CD4-positive, alpha-beta memory T cell (primary cell): ENCODE measurements at regions not wholly inside any gene's neighbourhood (a gene's known extent, or its start where the extent isn't known, plus 50 kb on each side); places are given as distances from the start of the nearest gene placed in this dataset.
"Not testable (repeated sequence)": the region's sequence is repeated elsewhere in the genome, so short reads cannot be mapped to it uniquely, and the experiment has no call there.

ENCODE experiments used
- CTCF ChIA-PET: fragments of 350-600 bp; sonication (Branson Sonifier 250); formaldehyde crosslinking; loops from one replicate; lab custom pipeline; 2021; ENCODE audit warnings: inconsistent platforms; ENCODE audit not compliant: partially characterized antibody; lab: Charles Lee
- POLR2A ChIA-PET: fragments of 350-600 bp; sonication (Branson Sonifier 250); formaldehyde crosslinking; loops from one replicate; lab custom pipeline; 2021; ENCODE audit not compliant: partially characterized antibody; lab: Charles Lee
- DNase-seq, 5 donors: peaks; one replicate each; pipeline versions ENCODE4 v3.0.0 to v3.0.0-alpha.2; 2020 to 2022; ENCODE audit warnings: mixed read lengths in 1 of 5
- H3K27ac ChIP-seq: one replicate; pipeline ENCODE4 v1.7.0; 2013; ENCODE audit warnings: low read depth, low read length
- H3K27me3 ChIP-seq: 2 replicates; pipeline ENCODE4 v1.7.0; 2013; ENCODE audit warnings: mild to moderate bottlenecking, low read length, moderate library complexity; ENCODE audit not compliant: insufficient read depth
- H3K36me3 ChIP-seq: 2 replicates; pipeline ENCODE4 v1.7.0; 2013; ENCODE audit warnings: mild to moderate bottlenecking, low read length, moderate library complexity; ENCODE audit not compliant: insufficient read depth
- H3K4me1 ChIP-seq: 2 replicates; pipeline ENCODE4 v1.7.0; 2013; ENCODE audit warnings: mild to moderate bottlenecking, low read length, moderate library complexity; ENCODE audit not compliant: insufficient read depth
- H3K4me3 ChIP-seq, 2 donors: one replicate each; pipeline ENCODE4 v1.7.0; 2013; ENCODE audit warnings: low read length in 2 of 2, mild to moderate bottlenecking in 1 of 2
- H3K9me3 ChIP-seq, 2 donors: one replicate each; pipeline ENCODE4 v1.7.0; 2013; ENCODE audit warnings: low read length in 2 of 2, control low read depth in 1 of 2; ENCODE audit not compliant: control insufficient read depth in 1 of 2
- H3K27ac Mint-ChIP-seq, 7 donors: one replicate each; pipeline ENCODE4 v1.8.0; 2020 to 2021; ENCODE audit warnings: mixed read lengths in 7 of 7, mild to moderate bottlenecking in 6 of 7, inconsistent platforms in 3 of 7, moderate library complexity in 3 of 7
- H3K27me3 Mint-ChIP-seq, 2 donors: one replicate each; pipeline ENCODE4 v1.8.0; 2020 to 2021; ENCODE audit warnings: mixed read lengths in 2 of 2
- H3K36me3 Mint-ChIP-seq, 2 donors: one replicate each; pipeline ENCODE4 v1.8.0; 2020 to 2021; ENCODE audit warnings: mixed read lengths in 2 of 2, inconsistent platforms in 1 of 2, mild to moderate bottlenecking in 1 of 2
- H3K4me1 Mint-ChIP-seq, 4 donors: one replicate each; pipeline ENCODE4 v1.8.0; 2020 to 2021; ENCODE audit warnings: mixed read lengths in 4 of 4, mild to moderate bottlenecking in 1 of 4
- H3K4me3 Mint-ChIP-seq, 8 donors: one replicate each; pipeline ENCODE4 v1.8.0; 2020 to 2021; ENCODE audit warnings: mixed read lengths in 8 of 8, mild to moderate bottlenecking in 7 of 8, moderate library complexity in 6 of 8, inconsistent platforms in 3 of 8
- H3K9me3 Mint-ChIP-seq, 8 donors: one replicate each; pipeline ENCODE4 v1.8.0; 2020 to 2021; ENCODE audit warnings: mixed read lengths in 8 of 8, mild to moderate bottlenecking in 5 of 8, inconsistent platforms in 3 of 8, moderate library complexity in 1 of 8
- intact Hi-C: fragments of 100-400 bp; cut with micrococcal nuclease; formaldehyde crosslinking; loops from one replicate; pipeline ENCODE4 v1.15.1; 2023

DNA sequence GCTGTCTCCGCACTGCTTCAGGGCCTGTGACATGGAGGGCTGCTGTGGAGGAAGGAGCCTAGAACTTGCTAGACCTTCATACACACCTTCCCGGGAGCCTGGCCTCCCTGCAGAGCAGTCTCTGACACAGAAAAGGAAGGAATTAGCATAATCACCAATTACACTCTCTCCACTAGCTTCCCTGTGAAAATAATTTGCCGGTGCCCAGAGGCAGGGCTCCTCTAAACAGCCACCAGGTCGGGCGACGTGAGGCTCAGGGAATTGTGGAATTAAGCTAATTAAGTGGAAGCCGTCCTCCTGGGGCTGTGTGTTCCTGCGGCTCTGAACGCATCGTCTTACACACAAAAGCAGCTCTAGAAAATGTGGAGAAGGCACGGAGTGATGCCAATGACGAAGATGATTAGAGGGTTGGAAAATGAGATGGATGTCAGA is 82.6 kb downstream of the NENF start:
- Histone ChIP-seq H3K9me3 (no peaks in the 10 kb centered on the region), H3K36me3 (no peaks in the 10 kb centered on the region), H3K27me3 (peaks cover 15% of the 10 kb centered on the region), H3K4me1 (peaks cover 7% of the 10 kb centered on the region), H3K27ac (no peak overlapping the region), H3K4me3 (no peak overlapping the region)
- Mint-ChIP-seq H3K9me3 (no peaks in the 10 kb centered on the region), H3K27ac (no peak overlapping the region), H3K36me3 (no peaks in the 10 kb centered on the region), H3K4me3 (peak overlapping the region in 6 of 8 donors; percentile 30 to 58 (median 41)), H3K27me3 (peaks cover 44 to 54% of the 10 kb centered on the region in 2 donors), H3K4me1 (peaks cover 0 to 14% (median 7%) of the 10 kb centered on the region in 4 donors)
- CTCF ChIA-PET = interaction anchor here (1.0 kb wide), 1 partner anchor 38 kb away, joined by 3 read pairs; no protein-coding TSS in a partner anchor
- POLR2A ChIA-PET = no interaction called here
- DNase-seq = no peak
- intact Hi-C loops = no loop called here

DNA sequence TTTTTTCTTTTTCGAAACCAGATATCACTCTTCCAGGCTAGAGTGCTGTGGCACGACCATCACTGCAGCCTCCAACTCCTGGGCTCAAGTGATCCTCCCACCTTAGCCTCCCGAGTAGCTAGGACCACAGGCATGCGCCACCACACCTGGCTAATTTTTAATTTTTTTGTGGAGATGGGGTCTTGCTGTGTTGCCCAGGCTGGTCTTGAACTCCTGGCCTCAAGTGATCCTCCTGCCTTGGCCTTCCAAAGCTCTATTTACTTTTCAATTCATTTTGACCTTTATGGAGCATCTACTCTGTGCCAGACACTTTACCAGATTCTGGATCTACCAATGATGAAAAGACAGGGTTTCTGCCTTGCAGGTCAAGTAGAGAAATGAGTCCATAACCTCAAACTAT is 83.3 kb downstream of the NENF start:
- POLR2A ChIA-PET = not testable (repeated sequence)

DNA sequence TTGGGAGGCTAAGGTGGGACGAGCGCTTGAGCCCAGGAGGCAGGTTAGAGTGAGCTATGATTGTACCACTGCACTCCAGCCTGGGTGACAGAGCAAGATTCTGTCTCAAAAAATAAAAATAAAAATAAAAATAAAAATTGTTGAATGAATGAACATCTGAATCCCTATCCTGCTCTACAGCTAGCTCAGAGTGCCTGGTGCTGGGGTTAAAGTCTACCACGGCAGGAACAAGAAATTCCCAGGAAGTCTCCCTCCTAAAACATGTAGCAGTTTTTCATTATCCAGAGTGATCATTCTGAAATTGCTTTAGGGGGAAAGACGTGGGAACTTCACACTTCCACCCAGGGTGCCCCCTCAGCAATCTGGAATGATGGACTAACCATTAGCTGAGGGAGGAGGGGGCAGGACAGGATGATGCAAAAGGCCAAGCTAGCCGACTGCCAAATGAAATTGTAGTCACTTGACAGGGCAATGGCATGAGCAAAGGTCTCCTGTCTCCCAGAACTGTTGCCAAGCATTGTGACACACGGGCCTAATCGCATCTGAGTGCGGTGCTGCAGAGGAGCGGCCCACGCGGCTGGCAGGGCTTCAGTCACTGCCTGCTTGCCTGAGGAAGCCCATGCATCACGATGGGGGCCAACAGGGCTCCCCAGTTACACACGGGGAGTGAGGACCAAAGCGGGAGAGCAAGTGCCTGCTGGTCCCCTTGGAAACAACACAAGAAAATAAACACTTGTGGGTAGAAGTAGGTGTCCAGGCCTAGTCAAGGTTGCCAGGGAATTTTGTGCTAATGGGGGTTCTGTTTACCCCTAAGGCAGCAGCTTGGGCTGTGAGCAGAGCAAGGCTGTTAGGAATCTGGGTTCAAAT is 85.7 kb downstream of the NENF start:
- Histone ChIP-seq H3K27ac (no peak overlapping the region), H3K36me3 (no peaks in the 10 kb centered on the region), H3K27me3 (peaks cover 15% of the 10 kb centered on the region), H3K9me3 (no peaks in the 10 kb centered on the region), H3K4me3 (no peak overlapping the region), H3K4me1 (peaks cover 7% of the 10 kb centered on the region)
- POLR2A ChIA-PET = no interaction called here
- Mint-ChIP-seq H3K27me3 (peaks cover 31 to 40% of the 10 kb centered on the region in 2 donors), H3K36me3 (no peaks in the 10 kb centered on the region), H3K4me1 (peaks cover 0 to 12% (median 6%) of the 10 kb centered on the region in 4 donors), H3K27ac (no peak overlapping the region), H3K4me3 (no peak overlapping the region), H3K9me3 (no peaks in the 10 kb centered on the region)
- CTCF ChIA-PET = no interaction called here
- intact Hi-C loops = no loop called here
- DNase-seq = no peak

More for the DNA sequence above, 83.3 kb downstream of the NENF start:
- H3K9me3 Mint-ChIP-seq, H3K27ac ChIP-seq, H3K4me3 ChIP-seq, intact Hi-C loops, H3K36me3 Mint-ChIP-seq, H3K4me1 ChIP-seq, DNase-seq, H3K36me3 ChIP-seq, H3K9me3 ChIP-seq: not testable (repeated sequence)
- CTCF ChIA-PET = interaction anchor here (1.0 kb wide), 1 partner anchor 39 kb away, joined by 3 read pairs; no protein-coding TSS in a partner anchor
- Mint-ChIP-seq H3K4me3 (peak overlapping the region in 3 of 8 donors; percentile 41 to 48 (median 41)), H3K4me1 (peaks cover 0 to 14% (median 7%) of the 10 kb centered on the region in 4 donors), H3K27ac (peak overlapping the region in 1 of 7 donors; percentile 21), H3K27me3 (peaks cover 46 to 53% of the 10 kb centered on the region in 2 donors)
- H3K27me3 ChIP-seq = peaks cover 15% of the 10 kb centered on the region

DNA sequence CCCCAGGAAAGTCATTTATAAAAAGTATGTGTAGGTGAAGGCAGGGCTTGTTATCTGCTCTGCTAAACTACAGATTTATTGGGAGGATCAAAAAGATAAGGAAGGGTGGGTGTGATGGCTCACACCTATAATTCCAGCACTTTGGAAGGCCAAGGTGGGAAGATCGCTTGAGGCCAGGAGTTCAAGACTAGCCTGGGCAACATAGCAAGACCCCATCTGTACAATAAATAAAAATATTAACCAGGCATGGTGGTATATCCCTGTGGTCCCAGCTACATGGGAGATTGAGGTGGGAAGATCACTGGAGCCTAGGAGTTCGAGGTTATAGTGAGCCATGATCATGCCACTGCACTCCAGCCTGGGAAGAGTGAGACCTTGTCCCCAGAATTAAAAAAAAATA is 86.4 kb downstream of the NENF start:
- H3K4me3 ChIP-seq = no peak overlapping the region
- no peaks in the 10 kb centered on the region for H3K9me3 Mint-ChIP-seq
- ChIA-PET POLR2A (no interaction called here), CTCF (no interaction called here)
- intact Hi-C loops = no loop called here
- peaks cover 0 to 7% (median 2%) of the 10 kb centered on the region in 4 donors for H3K4me1 Mint-ChIP-seq
- H3K27me3 Mint-ChIP-seq = peaks cover 30 to 33% of the 10 kb centered on the region in 2 donors
- no peaks in the 10 kb centered on the region for H3K36me3 ChIP-seq
- no peaks in the 10 kb centered on the region for H3K9me3 ChIP-seq
- no peaks in the 10 kb centered on the region for H3K36me3 Mint-ChIP-seq
- H3K27ac ChIP-seq = no peak overlapping the region
- H3K27me3 ChIP-seq = peaks cover 11% of the 10 kb centered on the region
- H3K27ac Mint-ChIP-seq = peak overlapping the region in 1 of 7 donors; percentile 2
- H3K4me1 ChIP-seq = peaks cover 4% of the 10 kb centered on the region
- DNase-seq = no peak
- no peak overlapping the region for H3K4me3 Mint-ChIP-seq

DNA sequence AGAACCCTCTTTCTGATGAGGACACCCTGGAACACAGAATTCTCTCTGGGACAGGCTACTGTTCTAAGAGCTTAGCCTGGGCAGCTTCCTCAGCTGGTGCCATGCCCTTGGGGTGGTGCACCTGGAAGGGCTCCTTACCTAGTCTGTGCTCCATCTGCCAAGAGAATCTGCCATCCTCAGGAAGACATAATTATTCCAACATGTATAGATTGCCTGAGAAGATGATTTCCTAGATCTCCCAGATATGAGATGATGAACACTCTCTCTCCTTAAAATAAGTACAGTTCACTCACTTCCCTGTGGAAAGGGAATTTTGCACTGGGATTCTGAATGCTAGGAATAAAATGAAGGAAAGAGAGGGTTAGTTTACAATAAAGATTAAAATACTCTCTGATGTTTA is 87.6 kb downstream of the NENF start:
- no peaks in the 10 kb centered on the region for H3K9me3 Mint-ChIP-seq
- H3K27me3 Mint-ChIP-seq = peaks cover 28% of the 10 kb centered on the region in 2 donors
- POLR2A ChIA-PET = no interaction called here

DNA sequence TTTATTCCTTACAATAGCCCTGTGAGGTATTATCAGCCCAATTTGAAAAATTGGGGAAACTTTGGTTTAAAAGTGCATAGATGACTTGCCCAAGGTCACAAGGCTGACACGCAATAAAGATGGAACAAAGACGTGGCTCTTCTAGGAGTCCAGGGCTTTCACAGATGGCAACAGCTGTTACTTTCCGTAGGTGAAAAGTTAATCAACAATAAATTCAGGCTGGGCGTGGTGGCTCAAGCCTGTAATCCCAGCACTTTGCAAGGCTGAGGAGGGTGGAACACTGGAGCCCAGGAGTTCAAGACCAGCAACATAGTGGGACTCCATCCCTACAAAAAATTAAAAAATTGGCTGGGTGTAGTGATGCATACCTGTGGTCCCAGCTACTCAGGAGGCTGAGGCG is 87.8 kb upstream of the ATF3 start:
- no peak overlapping the region for H3K27ac Mint-ChIP-seq
- no peak overlapping the region for H3K27ac ChIP-seq
- no peaks in the 10 kb centered on the region for H3K9me3 ChIP-seq
- POLR2A ChIA-PET = no interaction called here
- H3K9me3 Mint-ChIP-seq = no peaks in the 10 kb centered on the region
- no peak overlapping the region for H3K4me3 ChIP-seq
- DNase-seq = no peak
- peaks cover 5% of the 10 kb centered on the region for H3K27me3 ChIP-seq
- no peaks in the 10 kb centered on the region for H3K4me1 ChIP-seq
- H3K36me3 ChIP-seq = no peaks in the 10 kb centered on the region
- intact Hi-C loops = no loop called here
- no peaks in the 10 kb centered on the region for H3K36me3 Mint-ChIP-seq
- H3K27me3 Mint-ChIP-seq = peaks cover 24% of the 10 kb centered on the region in 2 donors
- CTCF ChIA-PET = no interaction called here
- H3K4me1 Mint-ChIP-seq = no peaks in the 10 kb centered on the region
- H3K4me3 Mint-ChIP-seq = no peak overlapping the region

More for the DNA sequence above, 87.6 kb downstream of the NENF start:
- no peaks in the 10 kb centered on the region for H3K36me3 ChIP-seq
- no peak overlapping the region for H3K4me3 ChIP-seq
- no peaks in the 10 kb centered on the region for H3K4me1 ChIP-seq
- CTCF ChIA-PET = no interaction called here
- DNase-seq = no peak
- intact Hi-C loops = no loop called here
- Mint-ChIP-seq H3K4me1 (peaks cover 0 to 2% (median under 1%) of the 10 kb centered on the region in 4 donors), H3K36me3 (no peaks in the 10 kb centered on the region), H3K27ac (no peak overlapping the region), H3K4me3 (no peak overlapping the region)
- H3K9me3 ChIP-seq = no peaks in the 10 kb centered on the region
- H3K27me3 ChIP-seq = peaks cover 10% of the 10 kb centered on the region
- no peak overlapping the region for H3K27ac ChIP-seq

DNA sequence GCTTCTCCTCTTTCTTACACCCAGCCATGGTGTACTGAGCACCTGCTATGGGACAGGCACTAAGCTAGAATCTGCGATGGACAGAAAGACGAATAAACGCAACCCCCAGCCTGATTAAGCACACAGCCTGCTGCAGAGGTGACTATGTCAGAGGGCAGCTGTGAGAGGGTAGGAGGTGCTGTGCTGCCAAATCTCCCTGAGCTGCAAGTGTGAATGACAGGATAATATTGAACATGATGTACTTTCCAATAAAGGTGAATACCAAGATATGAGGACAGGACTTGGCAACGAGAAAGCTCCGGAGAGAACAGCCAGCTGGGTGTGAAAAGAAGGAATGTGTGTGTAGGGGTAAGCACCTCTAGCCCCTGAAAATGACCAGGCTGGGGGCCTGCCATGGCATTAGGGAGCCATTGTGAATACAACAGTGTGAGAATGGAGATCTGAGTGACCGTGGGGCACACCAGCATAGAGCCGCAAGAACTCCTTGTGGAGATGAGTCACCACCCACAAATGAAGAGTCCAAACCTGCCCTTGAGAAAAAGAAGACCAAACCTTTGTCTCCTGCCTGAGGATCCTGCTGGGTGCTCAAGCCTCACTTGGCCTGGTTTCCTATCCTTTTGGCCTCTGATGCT is 83.0 kb upstream of the ATF3 start:
- peaks cover 7 to 16% of the 10 kb centered on the region in 2 donors for H3K27me3 Mint-ChIP-seq
- H3K36me3 Mint-ChIP-seq = no peaks in the 10 kb centered on the region
- Histone ChIP-seq H3K36me3 (no peaks in the 10 kb centered on the region), H3K4me1 (no peaks in the 10 kb centered on the region), H3K9me3 (no peaks in the 10 kb centered on the region), H3K27ac (no peak overlapping the region), H3K4me3 (no peak overlapping the region), H3K27me3 (no peaks in the 10 kb centered on the region)
- H3K27ac Mint-ChIP-seq = no peak overlapping the region
- ChIA-PET CTCF (no interaction called here), POLR2A (no interaction called here)
- H3K4me1 Mint-ChIP-seq = no peaks in the 10 kb centered on the region
- H3K9me3 Mint-ChIP-seq = no peaks in the 10 kb centered on the region
- H3K4me3 Mint-ChIP-seq = no peak overlapping the region
- intact Hi-C loops = no loop called here
- DNase-seq = no peak
